ENCODE measurements at regions not wholly inside any gene's neighbourhood (a gene's known extent, or its start where the extent isn't known, plus 50 kb on each side); places are given as distances from the start of the nearest gene placed in this dataset.

GRCh38 chr12:107221913-107222312, 128.6 kb upstream of the CRY1 start:
- H3K4me1 ChIP-seq: no peaks in the 10 kb centered on the region
- DNase-seq (no peak), ATAC-seq (no peak)
- H3K4me3 ChIP-seq: no peak overlapping the region
- intact Hi-C loops (cut with DNase I): no loop called here
- peaks cover 0 to 15% of the 10 kb centered on the region in 2 donors for H3K27me3 ChIP-seq
- TF ChIP-seq CTCF (IDR thresholded peaks at IDR 0.05): no peak
- no peak overlapping the region for H3K27ac ChIP-seq
- no peaks in the 10 kb centered on the region for H3K36me3 ChIP-seq
- H3K9me3 ChIP-seq: no peaks in the 10 kb centered on the region

GRCh38 chr12:107223821-107224220, 130.5 kb upstream of the CRY1 start:
- no peak for ATAC-seq
- intact Hi-C loops (cut with DNase I): no loop called here
- H3K4me3 ChIP-seq: no peak overlapping the region
- no peak for TF ChIP-seq CTCF (IDR thresholded peaks at IDR 0.05)
- peaks cover 0 to 19% of the 10 kb centered on the region in 2 donors for H3K27me3 ChIP-seq
- no peaks in the 10 kb centered on the region for H3K36me3 ChIP-seq
- H3K27ac ChIP-seq: no peak overlapping the region
- DNase-seq: peak in 2 of 4 donors; percentile 17 to 28
- H3K9me3 ChIP-seq: no peaks in the 10 kb centered on the region
- no peaks in the 10 kb centered on the region for H3K4me1 ChIP-seq

- H3K27me3 ChIP-seq: peaks cover 0 to 19% of the 10 kb centered on the region in 2 donors
- TF ChIP-seq CTCF (IDR thresholded peaks at IDR 0.05): no peak
- H3K4me3 ChIP-seq: no peak overlapping the region
- intact Hi-C loops (cut with DNase I): no loop called here
- H3K36me3 ChIP-seq: no peaks in the 10 kb centered on the region
- ATAC-seq (no peak), DNase-seq (peak in 1 of 4 donors; percentile 20)
- H3K4me1 ChIP-seq: no peaks in the 10 kb centered on the region
- H3K9me3 ChIP-seq: no peaks in the 10 kb centered on the region
- no peak overlapping the region for H3K27ac ChIP-seq
Observed at GRCh38 chr12:107225635-107226034, 132.3 kb upstream of the CRY1 start.

- Histone ChIP-seq H3K27ac (no peak overlapping the region), H3K36me3 (no peaks in the 10 kb centered on the region), H3K4me1 (no peaks in the 10 kb centered on the region), H3K9me3 (no peaks in the 10 kb centered on the region), H3K4me3 (no peak overlapping the region), H3K27me3 (peaks cover 0 to 15% of the 10 kb centered on the region in 2 donors)
- intact Hi-C loops (cut with DNase I): no loop called here
- DNase-seq: peak in 2 of 4 donors; percentile 71 to 82
- ATAC-seq: no peak
- TF ChIP-seq CTCF (IDR thresholded peaks at IDR 0.05): no peak
Observed at GRCh38 chr12:107226126-107226525, 132.8 kb upstream of the CRY1 start.

- no peak for TF ChIP-seq CTCF (IDR thresholded peaks at IDR 0.05)
- H3K4me1 ChIP-seq: no peaks in the 10 kb centered on the region
- H3K4me3 ChIP-seq: no peak overlapping the region
- ATAC-seq: no peak
- H3K36me3 ChIP-seq: no peaks in the 10 kb centered on the region
- intact Hi-C loops (cut with DNase I): no loop called here
- no peak overlapping the region for H3K27ac ChIP-seq
- H3K27me3 ChIP-seq: peaks cover 0 to 20% of the 10 kb centered on the region in 2 donors
- peak in 1 of 4 donors; percentile 4 for DNase-seq
- no peaks in the 10 kb centered on the region for H3K9me3 ChIP-seq
Observed at GRCh38 chr12:107228076-107228475, 134.7 kb upstream of the CRY1 start.

Measured in left lung (tissue), 4 donors.